ENCODE measurements at regions not wholly inside any gene's neighbourhood (a gene's known extent, or its start where the extent isn't known, plus 50 kb on each side); places are given as distances from the start of the nearest gene placed in this dataset.

DNA sequence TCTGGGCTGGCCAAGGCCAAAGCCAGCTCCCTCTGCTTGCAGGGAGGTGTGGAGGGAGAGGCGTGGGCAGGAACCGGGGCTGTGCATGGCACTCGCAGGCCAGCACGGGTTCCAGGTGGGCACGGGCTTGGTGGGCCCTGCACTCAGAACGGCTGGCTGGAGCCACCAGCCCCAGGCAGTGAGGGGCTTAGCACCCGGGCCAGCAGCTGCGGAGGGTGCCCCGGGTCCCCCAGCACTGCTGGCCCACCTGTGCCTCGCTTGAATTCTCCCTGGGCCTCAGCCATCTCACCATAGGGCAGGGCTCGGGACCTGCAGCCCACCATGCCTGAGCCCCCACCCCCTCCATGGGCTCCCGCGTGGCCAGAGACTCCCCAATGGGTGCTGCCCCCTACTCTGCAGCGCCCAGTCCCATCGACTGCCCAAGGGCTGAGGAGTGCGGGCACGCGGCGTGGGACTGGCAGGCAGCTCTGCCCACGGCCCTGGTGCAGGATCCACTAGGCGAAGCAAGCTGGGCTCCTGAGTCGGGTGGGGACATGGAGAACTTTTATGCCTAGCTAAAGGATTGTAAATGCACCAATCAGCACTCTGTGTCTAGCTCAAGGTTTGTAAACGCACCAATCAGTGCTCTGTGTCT is 193.9 kb downstream of the LARP7 start:
- TF ChIP-seq, protein P1, sequence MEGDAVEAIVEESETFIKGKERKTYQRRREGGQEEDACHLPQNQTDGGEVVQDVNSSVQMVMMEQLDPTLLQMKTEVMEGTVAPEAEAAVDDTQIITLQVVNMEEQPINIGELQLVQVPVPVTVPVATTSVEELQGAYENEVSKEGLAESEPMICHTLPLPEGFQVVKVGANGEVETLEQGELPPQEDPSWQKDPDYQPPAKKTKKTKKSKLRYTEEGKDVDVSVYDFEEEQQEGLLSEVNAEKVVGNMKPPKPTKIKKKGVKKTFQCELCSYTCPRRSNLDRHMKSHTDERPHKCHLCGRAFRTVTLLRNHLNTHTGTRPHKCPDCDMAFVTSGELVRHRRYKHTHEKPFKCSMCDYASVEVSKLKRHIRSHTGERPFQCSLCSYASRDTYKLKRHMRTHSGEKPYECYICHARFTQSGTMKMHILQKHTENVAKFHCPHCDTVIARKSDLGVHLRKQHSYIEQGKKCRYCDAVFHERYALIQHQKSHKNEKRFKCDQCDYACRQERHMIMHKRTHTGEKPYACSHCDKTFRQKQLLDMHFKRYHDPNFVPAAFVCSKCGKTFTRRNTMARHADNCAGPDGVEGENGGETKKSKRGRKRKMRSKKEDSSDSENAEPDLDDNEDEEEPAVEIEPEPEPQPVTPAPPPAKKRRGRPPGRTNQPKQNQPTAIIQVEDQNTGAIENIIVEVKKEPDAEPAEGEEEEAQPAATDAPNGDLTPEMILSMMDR (IDR thresholded peaks at IDR 0.05; ENCODE audit: poor library complexity, severe bottlenecking) = no peak
- TF ChIP-seq EZH2 (IDR thresholded peaks at IDR 0.05; ENCODE audit: borderline replicate concordance, insufficient read depth, low read length, poor library complexity, severe bottlenecking) (no peak), RAD21 (conservative IDR thresholded peaks at IDR 0.05) (no peak), TAF1 (IDR thresholded peaks at IDR 0.05; ENCODE audit: low read depth) (no peak), SMC3 (conservative IDR thresholded peaks at IDR 0.05; ENCODE audit: poor library complexity) (no peak), POLR2AphosphoS5 (IDR thresholded peaks at IDR 0.05) (no peak)
- TF ChIP-seq, protein P2, sequence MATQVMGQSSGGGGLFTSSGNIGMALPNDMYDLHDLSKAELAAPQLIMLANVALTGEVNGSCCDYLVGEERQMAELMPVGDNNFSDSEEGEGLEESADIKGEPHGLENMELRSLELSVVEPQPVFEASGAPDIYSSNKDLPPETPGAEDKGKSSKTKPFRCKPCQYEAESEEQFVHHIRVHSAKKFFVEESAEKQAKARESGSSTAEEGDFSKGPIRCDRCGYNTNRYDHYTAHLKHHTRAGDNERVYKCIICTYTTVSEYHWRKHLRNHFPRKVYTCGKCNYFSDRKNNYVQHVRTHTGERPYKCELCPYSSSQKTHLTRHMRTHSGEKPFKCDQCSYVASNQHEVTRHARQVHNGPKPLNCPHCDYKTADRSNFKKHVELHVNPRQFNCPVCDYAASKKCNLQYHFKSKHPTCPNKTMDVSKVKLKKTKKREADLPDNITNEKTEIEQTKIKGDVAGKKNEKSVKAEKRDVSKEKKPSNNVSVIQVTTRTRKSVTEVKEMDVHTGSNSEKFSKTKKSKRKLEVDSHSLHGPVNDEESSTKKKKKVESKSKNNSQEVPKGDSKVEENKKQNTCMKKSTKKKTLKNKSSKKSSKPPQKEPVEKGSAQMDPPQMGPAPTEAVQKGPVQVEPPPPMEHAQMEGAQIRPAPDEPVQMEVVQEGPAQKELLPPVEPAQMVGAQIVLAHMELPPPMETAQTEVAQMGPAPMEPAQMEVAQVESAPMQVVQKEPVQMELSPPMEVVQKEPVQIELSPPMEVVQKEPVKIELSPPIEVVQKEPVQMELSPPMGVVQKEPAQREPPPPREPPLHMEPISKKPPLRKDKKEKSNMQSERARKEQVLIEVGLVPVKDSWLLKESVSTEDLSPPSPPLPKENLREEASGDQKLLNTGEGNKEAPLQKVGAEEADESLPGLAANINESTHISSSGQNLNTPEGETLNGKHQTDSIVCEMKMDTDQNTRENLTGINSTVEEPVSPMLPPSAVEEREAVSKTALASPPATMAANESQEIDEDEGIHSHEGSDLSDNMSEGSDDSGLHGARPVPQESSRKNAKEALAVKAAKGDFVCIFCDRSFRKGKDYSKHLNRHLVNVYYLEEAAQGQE (IDR thresholded peaks at IDR 0.05; ENCODE audit: borderline replicate concordance) = no peak

Data from neural cell (in vitro differentiated cells).